OCI-LY3 (cell line): ENCODE measurements at regions not wholly inside any gene's neighbourhood (a gene's known extent, or its start where the extent isn't known, plus 50 kb on each side); places are given as distances from the start of the nearest gene placed in this dataset.

Experiments used
- H2AFZ ChIP-seq: fragments of 200-600, 300-600 bp; shearing (Covaris generic); 2 replicates; pipeline ENCODE4 v1.6.0; 2014; ENCODE audit warnings: antibody characterized with exemption, low read depth, low read length
- H3K27ac ChIP-seq: fragments of 200-600, 300-600 bp; sonication (generic); 2 replicates; pipeline ENCODE4 v1.5.1; 2014; ENCODE audit warnings: mild to moderate bottlenecking, low read length, moderate library complexity, mixed read lengths
- H3K27me3 ChIP-seq: fragments of 200-600, 300-600 bp; sonication (generic); 2 replicates; pipeline ENCODE4 v1.6.1; 2014; ENCODE audit warnings: low read depth, low read length, mixed read lengths
- H3K36me3 ChIP-seq: fragments of 200-600, 300-600 bp; sonication (generic); replicated peaks from 2 replicates; pipeline ENCODE3; 2014; ENCODE audit warnings: low read depth, low read length, mixed read lengths
- H3K4me1 ChIP-seq: fragments of 300-600, 200-600 bp; sonication (generic); 2 replicates; pipeline ENCODE4 v1.6.1; 2014; ENCODE audit warnings: low read length, mixed read lengths
- H3K4me2 ChIP-seq: fragments of 200-600, 300-600 bp; sonication (generic); 2 replicates; pipeline ENCODE4 v1.6.1; 2014; ENCODE audit warnings: low read length, mixed read lengths
- H3K4me3 ChIP-seq: fragments of 300-600, 200-600 bp; sonication (generic); 2 replicates; pipeline ENCODE4 v1.5.1; 2014; ENCODE audit warnings: antibody characterized with exemption, mild to moderate bottlenecking, low read length, moderate library complexity
- H3K79me2 ChIP-seq: fragments of 300-600, 200-600 bp; shearing (Covaris generic); 2 replicates; pipeline ENCODE4 v1.6.1; 2014; ENCODE audit warnings: mild to moderate bottlenecking, low read length, mixed read lengths
- H3K9ac ChIP-seq: fragments of 300-600, 200-600 bp; shearing (Covaris generic); 2 replicates; pipeline ENCODE4 v1.6.0; 2014; ENCODE audit warnings: mild to moderate bottlenecking, low read length, moderate library complexity
- H3K9me3 ChIP-seq: fragments of 200-600, 300-600 bp; shearing (Covaris generic); 2 replicates; pipeline ENCODE4 v1.6.1; 2014; ENCODE audit warnings: low read length, mixed read lengths; ENCODE audit not compliant: insufficient read depth
- H4K20me1 ChIP-seq: fragments of 200-600, 300-600 bp; sonication (generic); 2 replicates; pipeline ENCODE4 v1.6.1; 2016; ENCODE audit warnings: low read length, mixed read lengths; ENCODE audit not compliant: insufficient read depth
- CTCF ChIP-seq: fragments of 200-600, 300-600 bp; sonication (generic); IDR thresholded peaks from 2 replicates; pipeline ENCODE4 v1.5.1; 2014; ENCODE audit warnings: antibody characterized with exemption, low read length, low read depth
- EZH2phosphoT487 ChIP-seq: fragments of 200-600 bp; shearing (Covaris generic); IDR thresholded peaks from 2 replicates; pipeline ENCODE4 v1.6.1; 2018; ENCODE audit warnings: antibody characterized with exemption, mixed run types, low read depth

GRCh38 chr12:38547586-38547985, 231.0 kb downstream of the ALG10B start:
- Histone ChIP-seq H3K9ac (no peak overlapping the region), H3K36me3 (no peaks in the 10 kb centered on the region), H3K27me3 (no peaks in the 10 kb centered on the region), H3K9me3 (no peaks in the 10 kb centered on the region), H4K20me1 (no peaks in the 10 kb centered on the region), H3K4me2 (no peak overlapping the region), H3K4me3 (no peak overlapping the region), H3K27ac (no peak overlapping the region), H2AFZ (no peak overlapping the region), H3K79me2 (no peaks in the 10 kb centered on the region), H3K4me1 (no peaks in the 10 kb centered on the region)
- no peak for TF ChIP-seq CTCF
- no peak for TF ChIP-seq EZH2phosphoT487

GRCh38 chr12:38555620-38556591, 239.3 kb downstream of the ALG10B start:
- H2AFZ ChIP-seq: no peak overlapping the region; the same call in 1 of the 2 replicates
- no peaks in the 10 kb centered on the region for H3K4me1 ChIP-seq
- no peak overlapping the region for H3K4me3 ChIP-seq
- no peaks in the 10 kb centered on the region for H3K36me3 ChIP-seq
- H3K79me2 ChIP-seq: no peaks in the 10 kb centered on the region
- TF ChIP-seq EZH2phosphoT487 (no peak), CTCF (no peak)
- peaks cover 4% of the 10 kb centered on the region; the same call in 1 of the 2 replicates for H3K9me3 ChIP-seq
- no peaks in the 10 kb centered on the region for H4K20me1 ChIP-seq
- no peaks in the 10 kb centered on the region for H3K27me3 ChIP-seq
- no peak overlapping the region for H3K4me2 ChIP-seq
- H3K27ac ChIP-seq: no peak overlapping the region
- H3K9ac ChIP-seq: no peak overlapping the region

DNA sequence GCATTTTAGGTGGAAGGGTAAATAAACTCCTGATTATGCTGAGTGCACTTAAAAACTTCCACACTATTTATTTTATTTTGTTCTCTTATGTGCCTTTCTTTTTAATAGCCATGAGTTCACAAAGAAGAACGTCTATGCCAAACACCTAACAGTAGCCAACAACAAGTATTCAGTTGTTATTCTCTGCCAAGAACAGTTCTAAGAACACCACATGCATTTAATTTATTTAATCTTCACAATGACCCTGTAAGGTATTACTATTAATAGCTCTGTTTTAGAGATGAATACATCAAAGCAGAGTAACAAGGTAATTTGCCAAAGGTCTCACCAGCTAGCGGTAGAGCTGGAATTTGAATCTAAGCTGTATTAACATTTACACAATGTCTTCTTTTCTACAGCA, 240.1 kb downstream of the ALG10B start:
- TF ChIP-seq CTCF (no peak), EZH2phosphoT487 (no peak)
- no peaks in the 10 kb centered on the region for H3K36me3 ChIP-seq
- H4K20me1 ChIP-seq: no peaks in the 10 kb centered on the region
- no peak overlapping the region for H2AFZ ChIP-seq
- H3K9ac ChIP-seq: no peak overlapping the region
- H3K27ac ChIP-seq: no peak overlapping the region
- H3K4me1 ChIP-seq: no peaks in the 10 kb centered on the region
- H3K79me2 ChIP-seq: no peaks in the 10 kb centered on the region
- peaks cover 4% of the 10 kb centered on the region; the same call in 1 of the 2 replicates for H3K9me3 ChIP-seq
- H3K4me3 ChIP-seq: no peak overlapping the region
- no peak overlapping the region for H3K4me2 ChIP-seq
- no peaks in the 10 kb centered on the region for H3K27me3 ChIP-seq

DNA sequence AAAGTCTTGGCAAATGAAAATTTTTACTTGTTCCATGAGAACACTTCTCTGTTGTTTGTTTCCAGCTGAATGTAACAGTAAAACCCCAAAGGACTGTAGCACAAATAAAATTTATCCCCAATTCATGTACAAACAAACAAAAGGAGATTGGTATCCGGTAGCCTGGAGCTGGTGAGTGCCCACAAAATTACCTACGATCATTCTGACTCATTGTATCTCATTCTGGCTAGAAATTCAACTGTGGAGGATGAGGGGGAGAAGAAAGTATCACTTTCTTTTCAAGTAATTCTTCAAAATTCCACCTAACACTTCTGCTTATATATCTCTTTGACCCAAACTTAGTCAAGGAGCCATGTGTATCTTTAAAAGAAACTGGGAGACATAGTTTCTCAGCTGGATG, 268.5 kb downstream of the ALG10B start:
- Histone ChIP-seq H3K4me2 (no peak overlapping the region), H3K79me2 (no peaks in the 10 kb centered on the region)
- TF ChIP-seq EZH2phosphoT487 (no peak), CTCF (no peak)

More for the DNA sequence above, 268.5 kb downstream of the ALG10B start:
- Histone ChIP-seq H3K9ac (no peak overlapping the region), H3K9me3 (no peaks in the 10 kb centered on the region), H3K4me3 (no peak overlapping the region), H3K36me3 (no peaks in the 10 kb centered on the region), H3K27me3 (no peaks in the 10 kb centered on the region), H3K4me1 (no peaks in the 10 kb centered on the region), H2AFZ (no peak overlapping the region), H4K20me1 (no peaks in the 10 kb centered on the region), H3K27ac (no peak overlapping the region)
